ENCODE measurements at regions not wholly inside any gene's neighbourhood (a gene's known extent, or its start where the extent isn't known, plus 50 kb on each side); places are given as distances from the start of the nearest gene placed in this dataset.

- POLR2A ChIA-PET (ENCODE audit: partially characterized antibody): no interaction called here
- Histone ChIP-seq H3K56ac (replicated peaks; ENCODE audit: insufficient read length, low read depth, low read length) (no peak overlapping the region), H3K14ac (ENCODE audit: insufficient read length) (no peak overlapping the region), H3K18ac (ENCODE audit: extremely low read depth, low read length) (no peak overlapping the region), H3K4me2 (ENCODE audit: insufficient read depth in 1 of 2, low read depth in 2 of 2, low read length in 2 of 2) (no peak overlapping the region), H3K79me2 (ENCODE audit: control insufficient read depth in 1 of 2, insufficient read depth in 2 of 2, low read length in 2 of 2) (no peaks in the 10 kb centered on the region), H4K8ac (ENCODE audit: extremely low read depth, insufficient read depth, low read length) (no peak overlapping the region), H3K27ac (ENCODE audit: low read depth, low read length) (no peak overlapping the region), H4K91ac (replicated peaks; ENCODE audit: insufficient read length, low read length) (no peak overlapping the region), H2AK5ac (ENCODE audit: low read depth, low read length) (no peak overlapping the region), H3K27me3 (replicated peaks in 1 of 4; ENCODE audit: control insufficient read depth in 3 of 4, extremely low read depth in 1 of 4, insufficient read depth in 3 of 4, low read length in 3 of 4) (no peaks in the 10 kb centered on the region), H2BK15ac (ENCODE audit: low read length) (no peak overlapping the region), H4K20me1 (replicated peaks in 1 of 2; ENCODE audit: control insufficient read depth in 1 of 2, insufficient read depth in 2 of 2, low read length in 2 of 2) (no peaks in the 10 kb centered on the region), H3K79me1 (ENCODE audit: low read depth, low read length) (no peaks in the 10 kb centered on the region), H3K36me3 (ENCODE audit: control insufficient read depth in 2 of 4, insufficient read depth in 4 of 4, low read length in 3 of 4) (no peaks in the 10 kb centered on the region), H3K4me1 (replicated peaks in 1 of 4; ENCODE audit: control insufficient read depth in 3 of 4, insufficient read depth in 4 of 4, low read length in 3 of 4) (no peaks in the 10 kb centered on the region), H2BK5ac (ENCODE audit: low read depth, low read length) (no peak overlapping the region), H3K9me3 (ENCODE audit: insufficient read depth in 2 of 2, low read depth in 1 of 2, low read length in 1 of 2) (no peaks in the 10 kb centered on the region), H4K5ac (ENCODE audit: insufficient read length, low read depth, low read length) (no peak overlapping the region), H2BK20ac (ENCODE audit: low read length) (no peak overlapping the region), H3K4ac (replicated peaks; ENCODE audit: insufficient read length, low read depth, low read length) (no peak overlapping the region), H2AFZ (ENCODE audit: low read length) (no peak overlapping the region), H3K23ac (ENCODE audit: insufficient read length) (no peak overlapping the region), H3K4me3 (ENCODE audit: extremely low read depth in 1 of 4, insufficient read depth in 2 of 4, low read depth in 3 of 4, low read length in 4 of 4) (no peak overlapping the region), H2BK120ac (replicated peaks; ENCODE audit: low read depth, low read length) (no peak overlapping the region), H3K23me2 (ENCODE audit: low read depth, low read length) (no peaks in the 10 kb centered on the region; the same call in 1 of the 2 replicates), H2BK12ac (ENCODE audit: low read depth, low read length) (no peak overlapping the region), H3K9ac (replicated peaks in 1 of 4; ENCODE audit: extremely low read depth in 1 of 4, low read depth in 3 of 4, low read length in 3 of 4) (no peak overlapping the region)
- TF ChIP-seq RAD21 (IDR thresholded peaks at IDR 0.05 in 1 of 2, conservative IDR thresholded peaks at IDR 0.05 in 1 of 2; ENCODE audit: low read depth in 2 of 2, low read length in 2 of 2) (peak; percentile 58 to 65), YY1 (IDR thresholded peaks at IDR 0.05; ENCODE audit: low read depth, low read length) (no peak), CTCF (IDR thresholded peaks at IDR 0.05; ENCODE audit: control extremely low read depth in 1 of 3, insufficient read depth in 1 of 3, low read depth in 1 of 3, low read length in 3 of 3) (peak; percentile 45 to 63 (median 49))
- DNase-seq (ENCODE audit: low read depth in 1 of 2, low spot score in 2 of 2): no peak
- CTCF ChIA-PET (ENCODE audit: partially characterized antibody): interaction anchor here (0.8 to 5.4 kb wide), 11 partner anchors 11 to 387 kb away, joined by 3 to 38 read pairs (median 4); partner anchors contain the start of gene STEAP4
- WGBS, 2 experiments (ENCODE audit: extremely low coverage in 1 of 2, insufficient coverage in 1 of 2, insufficient read length in 1 of 2, insufficient replicate concordance in 2 of 2, low coverage in 1 of 2, low lambda C conversion rate in 2 of 2, missing lambda C conversion rate in 1 of 2): 89% methylated on average over 1 of the region's 1 CpG; no CpG with 5 or more reads in 1 of the 2 experiments
- peak; percentile 45 for FAIRE-seq
Observed at GRCh38 chr7:88357294-88357693, 50.6 kb upstream of the STEAP4 start.
